Lung microvascular endothelial cell (primary cell): ENCODE measurements at regions not wholly inside any gene's neighbourhood (a gene's known extent, or its start where the extent isn't known, plus 50 kb on each side); places are given as distances from the start of the nearest gene placed in this dataset.
"Not testable (repeated sequence)": the region's sequence is repeated elsewhere in the genome, so short reads cannot be mapped to it uniquely, and the experiment has no call there.

ENCODE experiments used
- DNase-seq, 2 donors: peaks; one replicate each; pipeline versions ENCODE4 v3.0.0 to v3.0.0-alpha.2; 2010; ENCODE audit warnings: low read depth in 2 of 2

DNA sequence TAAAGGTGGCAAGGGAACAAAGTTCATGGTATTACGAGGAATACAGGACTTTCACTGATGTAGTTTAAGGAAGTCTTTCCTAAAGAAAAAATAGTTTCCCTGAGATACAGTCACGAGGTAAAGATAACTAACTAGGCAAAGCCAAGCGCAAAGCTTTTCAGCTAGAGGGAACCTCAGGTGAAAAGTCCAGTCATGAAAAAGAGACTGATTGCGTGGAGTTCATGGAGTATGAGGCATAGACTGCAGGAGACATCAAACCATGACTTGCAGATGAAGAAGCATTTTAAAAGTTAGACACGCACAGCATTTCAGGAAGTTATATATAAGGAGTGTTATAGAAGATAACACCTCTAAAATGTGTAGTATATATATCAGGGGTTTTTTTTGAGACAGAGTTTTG, 205.6 kb upstream of the ZNF184 start:
- DNase-seq = no peak

DNA sequence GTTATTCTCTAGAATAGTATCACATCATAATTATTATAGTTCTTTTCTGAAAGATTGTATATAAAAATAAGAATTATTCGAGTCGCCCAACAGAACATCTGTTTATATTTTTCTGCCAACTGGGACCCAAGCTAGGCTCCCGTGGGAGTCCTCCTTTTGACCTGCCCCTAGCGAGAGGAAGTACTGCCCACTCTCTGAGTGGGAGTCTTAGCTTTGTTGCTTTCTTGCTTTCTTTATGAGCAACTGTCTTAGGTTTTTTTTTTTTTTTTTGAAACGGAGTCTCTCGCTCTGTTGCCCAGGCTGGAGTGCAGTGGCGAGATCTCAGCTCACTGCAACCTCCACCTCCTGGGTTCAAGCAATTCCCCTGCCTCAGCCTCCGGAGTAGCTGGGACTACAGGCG, 202.0 kb upstream of the ZNF184 start:
- no peak for DNase-seq

DNA sequence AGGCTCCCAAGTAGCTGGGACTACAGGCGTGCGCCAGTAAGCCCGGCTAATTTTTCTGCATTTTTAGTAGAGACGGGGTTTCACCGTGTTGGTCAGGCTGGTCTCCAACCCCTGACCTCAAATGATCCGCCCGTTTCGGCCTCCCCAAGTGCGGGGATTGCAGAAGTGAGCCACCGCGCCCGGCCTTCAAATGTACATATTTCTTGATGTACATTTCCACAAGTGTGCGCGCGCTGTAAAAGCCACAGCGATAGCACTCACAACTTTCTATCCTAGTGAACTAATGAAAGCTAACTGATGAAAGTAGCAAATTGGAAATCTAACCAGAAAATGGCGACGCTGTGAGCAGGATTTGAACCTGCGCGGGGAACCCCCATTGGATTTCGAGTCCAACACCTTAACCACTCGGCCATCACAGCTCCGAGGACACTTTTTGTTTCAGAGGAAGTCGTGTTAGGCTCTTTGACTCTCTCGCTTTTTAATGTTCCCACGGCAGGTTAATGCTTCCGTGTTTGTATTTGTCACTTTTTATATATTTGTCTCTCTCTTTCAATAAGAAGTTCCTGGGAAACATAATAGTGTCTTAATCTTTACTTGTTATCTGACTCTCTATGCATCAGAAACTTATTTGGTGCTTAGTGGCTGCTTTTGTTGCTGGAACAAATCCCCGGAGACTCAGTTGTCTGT, 199.4 kb upstream of the ZNF184 start:
- DNase-seq = peak; percentile 27 to 37

DNA sequence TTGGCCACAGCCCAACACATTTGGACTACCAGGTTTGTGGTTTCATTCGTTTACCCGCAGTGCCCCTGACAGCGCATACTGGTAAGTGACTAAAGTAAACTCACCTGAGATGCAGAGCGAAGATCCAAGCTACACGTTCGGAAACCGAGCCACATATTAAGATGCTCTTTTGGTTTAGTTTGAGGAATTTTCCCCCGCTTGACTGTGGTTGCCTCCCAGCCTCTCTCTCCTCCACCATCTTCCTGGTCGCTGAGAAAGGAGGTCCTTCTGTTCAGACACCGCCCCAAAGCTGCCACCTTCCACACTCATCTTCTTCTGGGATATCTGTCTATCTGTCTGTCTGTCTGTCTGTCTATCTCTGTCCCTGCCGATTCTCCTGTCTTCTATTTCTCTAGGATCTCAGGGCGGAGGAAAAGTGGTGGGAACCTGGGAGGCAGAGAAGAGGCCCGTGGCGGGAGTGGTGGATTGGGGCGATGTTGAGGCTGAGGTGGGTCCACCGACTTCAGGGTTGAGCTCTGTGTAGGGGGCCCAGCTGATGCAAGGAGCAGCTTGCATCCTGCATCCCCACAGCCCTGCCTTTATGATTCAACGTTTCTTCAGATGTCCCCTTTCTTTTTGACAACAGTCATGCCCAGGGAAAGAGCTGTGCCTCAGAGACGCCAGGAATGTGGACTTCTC, 196.9 kb upstream of the ZNF184 start:
- DNase-seq = no peak

DNA sequence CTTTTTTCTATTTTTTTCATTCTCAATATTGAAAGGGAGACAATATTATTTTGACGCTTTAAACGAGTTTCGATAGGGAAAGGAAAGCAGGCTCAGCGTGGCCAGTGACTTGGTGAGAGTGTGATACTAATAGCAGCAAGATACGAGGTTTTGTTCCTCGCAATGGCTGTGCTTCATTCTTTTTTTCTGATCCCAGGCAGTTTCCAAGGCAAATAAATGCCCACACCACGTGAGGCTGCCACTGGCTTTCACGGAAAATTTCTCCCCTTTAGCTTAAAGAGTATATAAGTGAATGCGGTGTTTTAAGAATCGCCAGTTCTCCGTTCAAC, 196.4 kb upstream of the ZNF184 start:
- DNase-seq = peak; percentile 17 to 31

DNA sequence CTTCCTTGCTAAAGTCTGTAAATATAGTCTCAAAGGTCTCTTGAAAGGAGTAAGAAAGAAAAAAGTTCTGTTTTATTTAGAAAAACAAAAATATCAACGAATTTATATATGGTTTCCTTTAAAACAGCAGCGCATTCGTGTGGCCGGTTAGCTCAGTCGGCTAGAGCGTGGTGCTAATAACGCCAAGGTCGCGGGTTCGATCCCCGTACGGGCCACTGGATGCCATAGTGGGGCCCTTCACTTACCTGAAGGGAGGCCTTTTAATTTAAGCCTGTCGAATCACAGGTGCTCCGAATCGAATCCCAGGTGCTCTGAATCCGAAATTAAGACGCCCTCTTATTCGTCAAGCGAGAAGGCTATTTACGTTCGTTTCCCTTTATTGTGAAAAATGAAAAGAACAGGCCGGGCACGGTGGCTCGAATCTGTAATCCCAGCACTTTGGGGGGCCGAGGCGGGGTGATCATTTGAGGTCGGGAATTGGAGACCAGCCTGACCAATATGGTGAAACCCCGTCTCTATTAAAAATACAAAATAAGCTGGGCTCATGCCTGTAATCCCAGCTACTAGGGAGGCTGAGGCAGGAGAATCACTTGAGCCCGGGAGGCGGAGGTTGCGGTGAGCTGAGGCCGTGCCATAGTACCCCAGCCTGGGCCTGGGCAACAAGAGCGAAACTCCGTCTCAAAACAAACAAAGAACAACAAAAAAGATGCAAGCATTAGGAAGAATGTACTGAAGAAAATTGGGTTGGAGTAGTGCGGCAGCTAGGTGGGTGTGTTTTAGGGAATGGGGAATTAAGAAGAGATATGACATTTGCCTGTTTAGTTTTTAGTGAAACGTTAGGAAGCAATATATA, 195.8 kb upstream of the ZNF184 start:
- DNase-seq = peak; percentile 55 to 62

DNA sequence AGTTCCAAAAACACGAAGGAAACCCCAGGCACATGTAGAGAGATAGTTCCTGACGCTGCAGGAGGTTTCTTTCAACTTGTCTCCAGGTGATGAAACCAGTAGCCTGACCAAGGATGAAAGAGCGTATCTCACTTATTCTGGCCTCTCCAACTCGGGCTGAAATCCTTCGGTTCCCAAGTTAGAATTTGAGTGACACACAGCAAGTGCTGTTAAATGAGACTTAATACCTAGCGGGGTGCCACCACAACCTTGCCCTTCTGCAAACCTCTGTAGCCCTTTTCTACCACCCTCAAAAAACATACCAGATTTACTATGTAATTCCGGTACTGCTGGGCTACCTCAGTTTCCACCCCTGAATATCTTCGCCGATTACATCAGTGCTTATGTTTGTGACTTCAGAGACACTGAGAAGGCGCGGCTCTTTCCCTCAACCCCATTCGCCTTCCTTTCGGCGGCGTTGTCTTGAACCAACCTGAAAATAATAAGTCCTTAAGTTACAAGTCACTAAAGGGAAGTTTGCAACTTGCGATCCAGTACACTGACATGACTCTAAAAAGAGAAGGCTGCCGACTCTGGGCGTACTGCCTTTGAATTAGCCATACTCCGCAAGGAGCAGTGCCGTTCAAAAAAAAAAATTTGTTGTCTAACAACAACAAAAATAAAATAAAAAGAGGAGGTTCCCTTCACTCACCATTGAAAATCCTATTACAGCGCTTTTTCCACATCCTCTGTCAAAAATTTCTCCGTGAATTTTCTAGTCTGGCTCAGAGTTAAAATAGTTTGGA, 194.9 kb upstream of the ZNF184 start:
- DNase-seq = no peak

DNA sequence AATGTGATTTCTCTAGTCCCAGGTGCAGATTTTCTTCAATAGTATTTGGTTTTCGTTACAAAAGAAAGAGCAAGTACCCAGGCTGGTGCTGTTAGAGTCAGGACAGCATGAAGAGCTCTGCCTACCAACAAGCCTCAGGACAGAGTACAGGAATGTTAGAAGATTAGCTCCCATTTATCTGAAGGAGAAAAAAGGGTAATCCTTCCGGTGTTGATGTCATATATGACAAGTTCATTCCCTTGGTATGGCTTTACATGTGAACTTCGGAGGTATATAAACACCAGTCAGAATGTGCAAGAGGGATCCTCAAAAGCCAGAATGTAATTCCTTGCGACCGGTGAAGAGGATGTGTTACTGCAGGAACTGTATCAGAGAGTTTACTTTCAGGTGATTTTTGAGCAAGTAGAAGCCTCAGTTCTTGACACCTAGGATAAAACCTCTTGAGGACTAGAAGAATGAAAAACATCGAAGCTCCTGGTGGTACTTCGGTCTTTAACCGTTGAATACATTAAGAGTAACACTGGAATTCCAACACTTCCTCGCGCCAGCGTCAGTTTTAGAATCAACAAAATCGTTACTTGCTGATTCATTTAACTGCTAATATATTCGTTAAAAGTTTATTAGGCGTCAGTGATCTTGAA, 194.2 kb upstream of the ZNF184 start:
- no peak for DNase-seq

DNA sequence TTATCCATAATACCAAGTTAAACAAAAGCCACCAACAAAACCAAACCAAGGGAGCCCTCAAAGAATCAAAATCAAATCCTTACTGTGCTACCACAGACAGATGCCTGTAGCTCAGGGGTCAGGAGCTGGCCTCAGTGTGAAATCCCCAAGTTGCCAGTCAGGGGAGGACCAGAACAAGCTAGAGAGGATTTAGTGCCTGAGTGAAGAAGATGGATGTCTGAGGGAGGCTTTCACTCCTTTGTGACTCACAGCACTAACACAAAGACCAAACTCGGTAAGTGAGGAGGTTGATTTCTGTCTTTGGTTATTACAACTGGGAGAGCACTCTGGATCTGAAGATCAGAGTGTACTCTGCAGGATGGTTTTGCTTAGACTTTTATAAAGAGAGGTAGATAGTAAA, 189.9 kb upstream of the ZNF184 start:
- no peak for DNase-seq

DNA sequence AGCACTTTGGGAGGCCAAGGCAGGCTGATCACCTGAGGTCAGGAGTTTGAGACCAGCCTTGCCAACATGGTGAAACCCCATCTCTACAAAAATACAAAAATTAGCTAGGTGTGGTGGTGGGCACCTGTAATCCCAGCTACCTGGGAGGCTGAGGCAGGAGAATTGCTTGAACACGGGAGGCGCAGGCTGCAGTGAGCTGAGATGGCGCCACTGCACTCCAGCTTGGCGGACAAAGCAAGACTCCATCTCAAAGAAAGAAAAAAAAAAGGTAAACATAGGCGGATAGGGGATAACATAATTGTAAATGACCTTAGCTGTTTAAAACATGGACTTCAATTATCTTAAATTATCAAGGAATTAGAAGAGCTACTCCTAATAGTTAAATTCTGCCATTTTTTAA, 189.3 kb upstream of the ZNF184 start:
- not testable (repeated sequence) for DNase-seq

DNA sequence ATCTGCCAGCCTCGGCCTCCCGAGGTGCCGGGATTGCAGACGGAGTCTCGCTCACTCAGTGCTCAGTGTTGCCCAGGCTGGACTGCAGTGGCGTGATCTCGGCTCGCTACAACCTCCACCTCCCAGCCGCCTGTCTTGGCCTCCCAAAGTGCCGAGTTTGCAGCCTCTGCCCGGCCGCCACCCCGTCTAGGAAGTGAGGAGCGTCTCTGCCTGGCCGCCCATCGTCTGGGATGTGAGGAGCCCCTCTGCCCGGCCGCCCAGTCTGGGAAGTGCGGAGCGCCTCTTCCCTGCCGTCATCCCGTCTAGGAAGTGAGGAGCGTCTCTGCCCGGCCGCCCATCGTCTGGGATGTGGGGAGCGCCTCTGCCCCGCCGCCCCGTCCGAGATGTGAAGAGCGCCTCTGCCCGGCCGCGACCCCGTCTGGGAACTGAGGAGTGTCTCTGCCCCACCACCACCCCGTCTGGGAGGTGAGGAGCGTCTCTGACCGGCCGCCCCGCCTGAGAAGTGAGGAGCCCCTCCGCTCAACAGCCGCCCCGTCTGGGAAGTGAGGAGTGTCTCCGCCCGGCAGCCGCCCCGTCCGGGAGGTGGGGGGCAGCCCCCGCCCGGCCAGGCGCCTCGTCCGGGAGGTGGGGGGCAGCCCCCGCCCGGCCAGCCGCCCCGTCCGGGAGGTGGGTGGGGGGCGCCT, 180.4 kb upstream of the ZNF184 start:
- DNase-seq = not testable (repeated sequence)

DNA sequence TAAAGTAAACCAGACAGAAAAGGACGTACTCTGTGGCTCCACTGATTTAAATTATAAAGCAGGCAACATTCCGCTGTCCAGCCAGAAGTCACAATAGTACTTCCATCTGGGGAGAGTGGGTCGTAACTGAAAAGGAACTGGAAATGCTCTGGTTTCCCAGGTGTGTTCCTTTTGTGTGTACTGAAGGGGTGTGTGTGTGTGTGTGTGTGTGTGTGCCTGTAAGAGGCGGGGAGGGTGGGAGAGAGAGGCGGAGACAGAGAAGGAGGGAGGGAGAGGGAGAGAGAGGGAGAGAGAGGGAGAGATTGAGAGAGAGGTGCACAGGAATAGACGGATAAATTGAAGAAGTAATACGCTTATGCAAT, 178.4 kb upstream of the ZNF184 start:
- peak in 1 of 2 donors; percentile 1 for DNase-seq

DNA sequence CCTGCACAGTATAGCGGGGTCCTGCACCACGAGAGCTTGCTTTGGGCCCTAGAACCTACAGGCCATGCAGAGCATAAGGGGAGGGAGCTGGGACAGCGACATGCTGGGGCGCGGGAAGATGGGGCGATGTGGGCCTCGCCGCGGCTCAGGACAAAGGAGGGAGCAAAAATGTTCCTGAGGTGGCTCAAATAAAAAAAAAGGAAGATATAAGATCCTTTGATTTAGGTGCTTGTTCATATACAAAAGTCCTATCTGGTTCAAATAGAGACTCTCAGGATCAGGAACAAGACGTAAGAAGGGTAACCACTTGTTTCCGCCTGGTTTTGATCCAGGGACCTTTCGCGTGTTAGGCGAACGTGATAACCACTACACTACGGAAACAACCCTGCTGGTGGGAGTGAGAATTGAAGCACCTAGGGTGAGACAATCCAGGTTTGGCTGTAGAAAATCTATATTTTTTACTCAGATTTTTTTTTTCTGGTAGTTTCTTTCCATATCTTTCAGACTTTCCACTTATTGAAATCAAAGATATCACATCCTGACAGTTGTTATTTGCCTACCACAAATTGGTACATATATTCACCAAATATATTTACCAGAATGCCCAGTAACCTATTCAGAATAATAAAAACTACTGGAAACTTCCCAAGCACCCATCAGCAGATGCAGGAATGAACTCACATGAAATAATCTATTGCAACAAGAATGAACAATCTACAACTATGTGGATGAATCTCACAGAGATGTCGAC, 177.9 kb upstream of the ZNF184 start:
- peak; percentile 33 to 44 for DNase-seq

DNA sequence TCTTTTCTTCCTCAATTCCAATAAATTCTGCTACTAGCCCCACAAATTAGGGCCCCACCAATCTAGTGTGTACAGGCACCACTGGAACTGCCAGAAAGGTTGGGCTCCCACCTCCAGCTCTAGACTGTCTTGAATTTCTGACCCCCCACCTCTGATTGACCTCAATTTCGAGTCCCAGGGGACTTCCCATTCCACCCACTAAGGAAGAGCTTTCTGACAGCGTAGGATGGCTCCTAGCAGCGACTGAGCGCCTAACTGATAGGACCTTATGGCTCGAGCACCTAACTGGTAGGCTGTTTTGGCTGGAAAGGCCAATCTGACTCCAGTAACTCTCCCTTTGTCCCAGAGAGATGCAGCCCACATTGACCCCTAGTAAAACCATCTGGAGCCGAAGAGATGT, 171.6 kb upstream of the ZNF184 start:
- no peak for DNase-seq

DNA sequence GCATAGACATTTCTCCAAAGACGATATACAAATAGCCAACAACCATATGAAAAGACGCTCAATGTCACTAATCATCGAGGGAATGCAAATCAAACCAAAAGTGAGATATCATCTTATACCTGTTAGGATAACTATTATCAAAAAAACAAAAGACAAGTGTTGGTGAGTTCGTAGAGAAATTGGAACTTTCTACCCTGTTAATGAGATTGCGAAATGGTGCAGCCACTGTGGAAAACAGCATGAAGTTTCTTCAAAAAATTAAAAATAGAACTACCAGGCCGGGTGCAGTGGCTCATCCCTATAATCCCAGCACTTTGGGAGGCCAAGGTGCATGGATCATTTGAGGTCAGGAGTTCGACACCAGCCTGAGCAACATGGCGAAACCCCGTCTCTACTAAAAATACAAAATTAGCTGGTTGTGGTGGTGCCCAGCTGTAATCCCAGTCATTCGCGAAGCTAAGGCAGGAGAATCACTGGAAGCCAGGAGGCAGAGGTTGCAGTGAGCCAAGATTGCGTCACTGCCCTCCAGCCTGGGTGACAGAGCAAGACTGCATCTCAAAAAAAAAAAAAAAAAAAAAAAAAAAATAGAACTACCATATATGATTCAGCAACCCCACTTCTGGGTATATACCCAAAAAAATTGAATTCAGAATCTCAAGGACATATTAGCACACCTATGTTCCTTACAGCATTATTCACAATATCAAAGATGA, 170.0 kb upstream of the ZNF184 start:
- no peak for DNase-seq

DNA sequence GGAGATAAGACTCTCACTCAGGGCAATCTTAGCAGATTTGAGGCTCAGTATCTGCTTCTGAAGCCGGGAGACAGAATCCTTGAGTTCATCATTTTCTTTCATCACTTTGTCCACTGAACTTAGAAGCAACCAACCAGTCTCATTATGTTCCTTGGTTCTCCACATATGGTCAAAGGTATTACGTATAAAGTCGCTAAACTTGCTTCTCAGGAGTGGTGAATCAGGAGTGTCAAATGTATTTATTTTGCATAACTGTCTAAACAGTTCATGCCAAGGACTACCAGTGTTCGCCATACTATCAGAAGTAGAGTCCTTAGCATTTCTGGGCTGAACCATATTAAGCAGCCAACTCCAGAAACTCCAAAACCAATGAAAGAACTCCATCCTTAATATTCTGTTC, 163.0 kb upstream of the ZNF184 start:
- not testable (repeated sequence) for DNase-seq

DNA sequence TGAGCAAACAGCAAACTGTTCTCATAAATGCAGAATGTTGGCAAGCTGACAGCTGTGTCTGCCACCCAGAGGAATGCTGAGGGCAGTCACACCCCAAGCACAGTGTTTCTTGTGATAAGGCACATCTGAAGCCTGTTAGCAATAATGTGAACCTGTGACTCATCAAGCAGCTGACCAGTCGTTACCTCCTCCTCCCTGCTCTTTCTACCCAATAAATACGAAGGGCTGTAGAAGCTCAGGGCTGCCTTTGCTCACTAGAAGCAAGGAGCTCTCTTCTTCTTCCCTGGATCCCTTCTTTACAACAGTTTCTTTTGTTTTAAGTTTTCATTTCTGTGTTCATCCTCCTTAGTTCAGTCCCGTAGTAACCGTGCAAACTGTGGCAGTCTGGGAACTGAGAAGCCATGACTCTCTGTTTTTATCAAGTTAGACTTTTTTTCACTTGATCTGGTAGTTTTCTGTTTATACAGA, 160.3 kb upstream of the ZNF184 start:
- DNase-seq = not testable (repeated sequence)

DNA sequence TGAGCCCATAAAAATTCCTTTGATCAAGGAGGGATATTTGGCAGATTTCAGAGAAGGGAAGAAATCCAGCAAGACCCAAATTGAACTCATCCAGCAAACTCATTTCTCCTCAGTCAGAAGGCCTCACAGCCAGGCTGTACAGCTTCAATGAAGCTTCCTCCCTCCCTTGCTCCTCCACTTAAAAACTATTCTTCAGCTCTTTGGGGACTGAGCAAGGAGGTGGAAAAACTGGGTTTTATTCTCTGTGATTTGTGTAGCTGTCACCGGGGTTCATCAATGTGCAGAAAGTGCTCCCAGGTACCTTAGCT, 158.7 kb upstream of the ZNF184 start:
- DNase-seq = no peak
